ENCODE measurements at regions not wholly inside any gene's neighbourhood (a gene's known extent, or its start where the extent isn't known, plus 50 kb on each side); places are given as distances from the start of the nearest gene placed in this dataset.

DNA sequence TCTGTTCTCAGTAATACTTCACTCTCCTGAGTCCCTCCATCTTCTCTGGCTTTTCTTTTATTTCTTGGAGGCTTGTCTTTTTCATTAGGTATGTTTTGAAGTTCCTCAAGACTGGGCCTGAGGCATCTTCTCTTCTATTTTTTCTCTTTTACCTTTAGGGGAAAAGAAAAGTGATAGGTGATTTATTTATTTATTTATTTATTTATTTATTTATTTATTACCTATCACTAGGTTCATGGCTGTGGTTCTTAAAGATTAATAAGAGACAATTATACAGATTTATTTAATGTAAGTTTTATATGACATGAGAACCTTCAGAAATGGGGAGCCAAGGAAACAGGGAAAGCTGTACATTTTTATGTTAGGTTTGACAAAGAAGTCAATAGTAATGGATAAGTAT lies 330.3 kb upstream of the RBMS3 start:
- no peak for ATAC-seq
- no peak overlapping the region for H3K27ac ChIP-seq (ENCODE audit: low read depth)
- 0 out of 2 replicates have a peak, but pooled peaks cover 4% of the 10 kb centered on the region for H3K9me2 ChIP-seq (ENCODE audit: insufficient read depth)
- H3K79me2 ChIP-seq (replicated peaks; ENCODE audit: insufficient read depth), result no peaks in the 10 kb centered on the region
- no peaks in the 10 kb centered on the region for H3K27me3 Mint-ChIP-seq (ENCODE audit: insufficient read depth, low read depth, poor library complexity)
- H3F3A ChIP-seq (replicated peaks; ENCODE audit: low read depth), result no peaks in the 10 kb centered on the region
- no peaks in the 10 kb centered on the region for H4K20me1 ChIP-seq (replicated peaks; ENCODE audit: insufficient read depth)
- H2AFZ ChIP-seq, result no peak overlapping the region
- 0 out of 2 replicates have a peak, but pooled peaks cover 3% of the 10 kb centered on the region for H3K4me1 ChIP-seq (ENCODE audit: insufficient read depth)
- no peak for DNase-seq (ENCODE audit: low spot score)
- H3K4me3 Mint-ChIP-seq, result no peak overlapping the region
- H3K27ac Mint-ChIP-seq, result no peak overlapping the region
- TF ChIP-seq EZH2phosphoT487 (IDR thresholded peaks at IDR 0.05; ENCODE audit: unreplicated experiment) (no peak), EZH2 (IDR thresholded peaks at IDR 0.05; ENCODE audit: low read depth, unreplicated experiment) (no peak), JUNB (IDR thresholded peaks at IDR 0.05; ENCODE audit: unreplicated experiment) (no peak), CREB1 (CRISPR knock-in tag; IDR thresholded peaks at IDR 0.05; ENCODE audit: low read depth) (no peak), STAT1 (IDR thresholded peaks at IDR 0.05; ENCODE audit: unreplicated experiment) (no peak), ZNF114 (CRISPR knock-in tag; IDR thresholded peaks at IDR 0.05) (no peak), ZNF331 (CRISPR knock-in tag; IDR thresholded peaks at IDR 0.05; ENCODE audit: low read depth) (no peak), POLR2AphosphoS5 (IDR thresholded peaks at IDR 0.05; ENCODE audit: low read depth) (no peak), NANOG (IDR thresholded peaks at IDR 0.05; ENCODE audit: borderline replicate concordance) (no peak)
- TF ChIP-seq, protein P1, sequence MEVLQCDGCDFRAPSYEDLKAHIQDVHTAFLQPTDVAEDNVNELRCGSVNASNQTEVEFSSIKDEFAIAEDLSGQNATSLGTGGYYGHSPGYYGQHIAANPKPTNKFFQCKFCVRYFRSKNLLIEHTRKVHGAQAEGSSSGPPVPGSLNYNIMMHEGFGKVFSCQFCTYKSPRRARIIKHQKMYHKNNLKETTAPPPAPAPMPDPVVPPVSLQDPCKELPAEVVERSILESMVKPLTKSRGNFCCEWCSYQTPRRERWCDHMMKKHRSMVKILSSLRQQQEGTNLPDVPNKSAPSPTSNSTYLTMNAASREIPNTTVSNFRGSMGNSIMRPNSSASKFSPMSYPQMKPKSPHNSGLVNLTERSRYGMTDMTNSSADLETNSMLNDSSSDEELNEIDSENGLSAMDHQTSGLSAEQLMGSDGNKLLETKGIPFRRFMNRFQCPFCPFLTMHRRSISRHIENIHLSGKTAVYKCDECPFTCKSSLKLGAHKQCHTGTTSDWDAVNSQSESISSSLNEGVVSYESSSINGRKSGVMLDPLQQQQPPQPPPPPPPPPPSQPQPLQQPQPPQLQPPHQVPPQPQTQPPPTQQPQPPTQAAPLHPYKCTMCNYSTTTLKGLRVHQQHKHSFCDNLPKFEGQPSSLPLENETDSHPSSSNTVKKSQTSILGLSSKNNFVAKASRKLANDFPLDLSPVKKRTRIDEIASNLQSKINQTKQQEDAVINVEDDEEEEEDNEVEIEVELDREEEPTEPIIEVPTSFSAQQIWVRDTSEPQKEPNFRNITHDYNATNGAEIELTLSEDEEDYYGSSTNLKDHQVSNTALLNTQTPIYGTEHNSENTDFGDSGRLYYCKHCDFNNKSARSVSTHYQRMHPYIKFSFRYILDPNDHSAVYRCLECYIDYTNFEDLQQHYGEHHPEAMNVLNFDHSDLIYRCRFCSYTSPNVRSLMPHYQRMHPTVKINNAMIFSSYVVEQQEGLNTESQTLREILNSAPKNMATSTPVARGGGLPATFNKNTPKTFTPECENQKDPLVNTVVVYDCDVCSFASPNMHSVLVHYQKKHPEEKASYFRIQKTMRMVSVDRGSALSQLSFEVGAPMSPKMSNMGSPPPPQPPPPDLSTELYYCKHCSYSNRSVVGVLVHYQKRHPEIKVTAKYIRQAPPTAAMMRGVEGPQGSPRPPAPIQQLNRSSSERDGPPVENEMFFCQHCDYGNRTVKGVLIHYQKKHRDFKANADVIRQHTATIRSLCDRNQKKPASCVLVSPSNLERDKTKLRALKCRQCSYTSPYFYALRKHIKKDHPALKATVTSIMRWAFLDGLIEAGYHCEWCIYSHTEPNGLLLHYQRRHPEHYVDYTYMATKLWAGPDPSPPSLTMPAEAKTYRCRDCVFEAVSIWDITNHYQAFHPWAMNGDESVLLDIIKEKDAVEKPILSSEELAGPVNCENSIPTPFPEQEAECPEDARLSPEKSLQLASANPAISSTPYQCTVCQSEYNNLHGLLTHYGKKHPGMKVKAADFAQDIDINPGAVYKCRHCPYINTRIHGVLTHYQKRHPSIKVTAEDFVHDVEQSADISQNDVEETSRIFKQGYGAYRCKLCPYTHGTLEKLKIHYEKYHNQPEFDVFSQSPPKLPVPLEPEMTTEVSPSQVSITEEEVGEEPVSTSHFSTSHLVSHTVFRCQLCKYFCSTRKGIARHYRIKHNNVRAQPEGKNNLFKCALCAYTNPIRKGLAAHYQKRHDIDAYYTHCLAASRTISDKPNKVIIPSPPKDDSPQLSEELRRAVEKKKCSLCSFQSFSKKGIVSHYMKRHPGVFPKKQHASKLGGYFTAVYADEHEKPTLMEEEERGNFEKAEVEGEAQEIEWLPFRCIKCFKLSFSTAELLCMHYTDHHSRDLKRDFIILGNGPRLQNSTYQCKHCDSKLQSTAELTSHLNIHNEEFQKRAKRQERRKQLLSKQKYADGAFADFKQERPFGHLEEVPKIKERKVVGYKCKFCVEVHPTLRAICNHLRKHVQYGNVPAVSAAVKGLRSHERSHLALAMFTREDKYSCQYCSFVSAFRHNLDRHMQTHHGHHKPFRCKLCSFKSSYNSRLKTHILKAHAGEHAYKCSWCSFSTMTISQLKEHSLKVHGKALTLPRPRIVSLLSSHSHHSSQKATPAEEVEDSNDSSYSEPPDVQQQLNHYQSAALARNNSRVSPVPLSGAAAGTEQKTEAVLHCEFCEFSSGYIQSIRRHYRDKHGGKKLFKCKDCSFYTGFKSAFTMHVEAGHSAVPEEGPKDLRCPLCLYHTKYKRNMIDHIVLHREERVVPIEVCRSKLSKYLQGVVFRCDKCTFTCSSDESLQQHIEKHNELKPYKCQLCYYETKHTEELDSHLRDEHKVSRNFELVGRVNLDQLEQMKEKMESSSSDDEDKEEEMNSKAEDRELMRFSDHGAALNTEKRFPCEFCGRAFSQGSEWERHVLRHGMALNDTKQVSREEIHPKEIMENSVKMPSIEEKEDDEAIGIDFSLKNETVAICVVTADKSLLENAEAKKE (CRISPR knock-in tag; IDR thresholded peaks at IDR 0.05), result no peak
- TF ChIP-seq, protein P2, sequence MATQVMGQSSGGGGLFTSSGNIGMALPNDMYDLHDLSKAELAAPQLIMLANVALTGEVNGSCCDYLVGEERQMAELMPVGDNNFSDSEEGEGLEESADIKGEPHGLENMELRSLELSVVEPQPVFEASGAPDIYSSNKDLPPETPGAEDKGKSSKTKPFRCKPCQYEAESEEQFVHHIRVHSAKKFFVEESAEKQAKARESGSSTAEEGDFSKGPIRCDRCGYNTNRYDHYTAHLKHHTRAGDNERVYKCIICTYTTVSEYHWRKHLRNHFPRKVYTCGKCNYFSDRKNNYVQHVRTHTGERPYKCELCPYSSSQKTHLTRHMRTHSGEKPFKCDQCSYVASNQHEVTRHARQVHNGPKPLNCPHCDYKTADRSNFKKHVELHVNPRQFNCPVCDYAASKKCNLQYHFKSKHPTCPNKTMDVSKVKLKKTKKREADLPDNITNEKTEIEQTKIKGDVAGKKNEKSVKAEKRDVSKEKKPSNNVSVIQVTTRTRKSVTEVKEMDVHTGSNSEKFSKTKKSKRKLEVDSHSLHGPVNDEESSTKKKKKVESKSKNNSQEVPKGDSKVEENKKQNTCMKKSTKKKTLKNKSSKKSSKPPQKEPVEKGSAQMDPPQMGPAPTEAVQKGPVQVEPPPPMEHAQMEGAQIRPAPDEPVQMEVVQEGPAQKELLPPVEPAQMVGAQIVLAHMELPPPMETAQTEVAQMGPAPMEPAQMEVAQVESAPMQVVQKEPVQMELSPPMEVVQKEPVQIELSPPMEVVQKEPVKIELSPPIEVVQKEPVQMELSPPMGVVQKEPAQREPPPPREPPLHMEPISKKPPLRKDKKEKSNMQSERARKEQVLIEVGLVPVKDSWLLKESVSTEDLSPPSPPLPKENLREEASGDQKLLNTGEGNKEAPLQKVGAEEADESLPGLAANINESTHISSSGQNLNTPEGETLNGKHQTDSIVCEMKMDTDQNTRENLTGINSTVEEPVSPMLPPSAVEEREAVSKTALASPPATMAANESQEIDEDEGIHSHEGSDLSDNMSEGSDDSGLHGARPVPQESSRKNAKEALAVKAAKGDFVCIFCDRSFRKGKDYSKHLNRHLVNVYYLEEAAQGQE (IDR thresholded peaks at IDR 0.05; ENCODE audit: unreplicated experiment), result no peak
- TF ChIP-seq, protein P3, sequence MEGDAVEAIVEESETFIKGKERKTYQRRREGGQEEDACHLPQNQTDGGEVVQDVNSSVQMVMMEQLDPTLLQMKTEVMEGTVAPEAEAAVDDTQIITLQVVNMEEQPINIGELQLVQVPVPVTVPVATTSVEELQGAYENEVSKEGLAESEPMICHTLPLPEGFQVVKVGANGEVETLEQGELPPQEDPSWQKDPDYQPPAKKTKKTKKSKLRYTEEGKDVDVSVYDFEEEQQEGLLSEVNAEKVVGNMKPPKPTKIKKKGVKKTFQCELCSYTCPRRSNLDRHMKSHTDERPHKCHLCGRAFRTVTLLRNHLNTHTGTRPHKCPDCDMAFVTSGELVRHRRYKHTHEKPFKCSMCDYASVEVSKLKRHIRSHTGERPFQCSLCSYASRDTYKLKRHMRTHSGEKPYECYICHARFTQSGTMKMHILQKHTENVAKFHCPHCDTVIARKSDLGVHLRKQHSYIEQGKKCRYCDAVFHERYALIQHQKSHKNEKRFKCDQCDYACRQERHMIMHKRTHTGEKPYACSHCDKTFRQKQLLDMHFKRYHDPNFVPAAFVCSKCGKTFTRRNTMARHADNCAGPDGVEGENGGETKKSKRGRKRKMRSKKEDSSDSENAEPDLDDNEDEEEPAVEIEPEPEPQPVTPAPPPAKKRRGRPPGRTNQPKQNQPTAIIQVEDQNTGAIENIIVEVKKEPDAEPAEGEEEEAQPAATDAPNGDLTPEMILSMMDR (conservative IDR thresholded peaks at IDR 0.05; ENCODE audit: low read depth in 2 of 2), result no peak
- TF ChIP-seq, protein P4, sequence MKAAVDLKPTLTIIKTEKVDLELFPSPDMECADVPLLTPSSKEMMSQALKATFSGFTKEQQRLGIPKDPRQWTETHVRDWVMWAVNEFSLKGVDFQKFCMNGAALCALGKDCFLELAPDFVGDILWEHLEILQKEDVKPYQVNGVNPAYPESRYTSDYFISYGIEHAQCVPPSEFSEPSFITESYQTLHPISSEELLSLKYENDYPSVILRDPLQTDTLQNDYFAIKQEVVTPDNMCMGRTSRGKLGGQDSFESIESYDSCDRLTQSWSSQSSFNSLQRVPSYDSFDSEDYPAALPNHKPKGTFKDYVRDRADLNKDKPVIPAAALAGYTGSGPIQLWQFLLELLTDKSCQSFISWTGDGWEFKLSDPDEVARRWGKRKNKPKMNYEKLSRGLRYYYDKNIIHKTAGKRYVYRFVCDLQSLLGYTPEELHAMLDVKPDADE (IDR thresholded peaks at IDR 0.05), result no peak
- H3K9me3 Mint-ChIP-seq, result no peaks in the 10 kb centered on the region
- H3K4me3 ChIP-seq, result no peak overlapping the region
- no peaks in the 10 kb centered on the region for H3K36me3 ChIP-seq (ENCODE audit: insufficient read depth)
- no peaks in the 10 kb centered on the region for H3K36me3 Mint-ChIP-seq (ENCODE audit: low read depth)
- H3K27me3 ChIP-seq (ENCODE audit: insufficient read depth), result no peaks in the 10 kb centered on the region
- H3K4me1 Mint-ChIP-seq, result no peaks in the 10 kb centered on the region
- no peak overlapping the region for H3K4me2 ChIP-seq
